Fibroblast of the aortic adventitia (primary cell): ENCODE measurements at regions not wholly inside any gene's neighbourhood (a gene's known extent, or its start where the extent isn't known, plus 50 kb on each side); places are given as distances from the start of the nearest gene placed in this dataset.

Experiments used
- DNase-seq: peaks from one replicate; pipeline ENCODE4 v3.0.0-alpha.2; 2010; ENCODE audit warnings: low read depth
- H3K4me3 ChIP-seq: 2 replicates; pipeline ENCODE4 v1.5.1; 2011; ENCODE audit warnings: low read depth, mild to moderate bottlenecking, control low read depth, low read length, moderate library complexity
- CTCF ChIP-seq: IDR thresholded peaks from 2 replicates; pipeline ENCODE4 v1.5.1; 2011; ENCODE audit warnings: mild to moderate bottlenecking, low read length, control low read depth, inconsistent platforms; ENCODE audit not compliant: insufficient read depth

- no peak overlapping the region for H3K4me3 ChIP-seq
- no peak for TF ChIP-seq CTCF
- no peak for DNase-seq
Observed at GRCh38 chr13:103983948-103984347, 917.7 kb upstream of the SLC10A2 start.

GRCh38 chr13:103976371-103976770 lies 910.2 kb upstream of the SLC10A2 start:
- no peak overlapping the region for H3K4me3 ChIP-seq
- DNase-seq: no peak
- TF ChIP-seq CTCF: no peak

- no peak for TF ChIP-seq CTCF
- H3K4me3 ChIP-seq: no peak overlapping the region
Observed at GRCh38 chr13:103973740-103974139, 907.5 kb upstream of the SLC10A2 start.

GRCh38 chr13:103969520-103970050 lies 903.4 kb upstream of the SLC10A2 start:
- no peak for TF ChIP-seq CTCF
- H3K4me3 ChIP-seq: no peak overlapping the region
- DNase-seq: no peak

More at GRCh38 chr13:103973740-103974139, 907.5 kb upstream of the SLC10A2 start:
- DNase-seq: no peak

GRCh38 chr13:103965506-103966243 lies 899.5 kb upstream of the SLC10A2 start:
- no peak overlapping the region for H3K4me3 ChIP-seq
- no peak for TF ChIP-seq CTCF
- no peak for DNase-seq

GRCh38 chr13:103961784-103962183 lies 895.6 kb upstream of the SLC10A2 start:
- DNase-seq: no peak
- no peak overlapping the region for H3K4me3 ChIP-seq
- TF ChIP-seq CTCF: no peak
